ENCODE measurements at regions not wholly inside any gene's neighbourhood (a gene's known extent, or its start where the extent isn't known, plus 50 kb on each side); places are given as distances from the start of the nearest gene placed in this dataset.

GRCh38 chr2:53493210-53493609, 274.4 kb upstream of the CHAC2 start (continued):
- TF ChIP-seq ZNF462 (CRISPR knock-in tag; IDR thresholded peaks at IDR 0.05) (no peak), NANOG (IDR thresholded peaks at IDR 0.05; ENCODE audit: borderline replicate concordance) (no peak), CTCF (conservative IDR thresholded peaks at IDR 0.05; ENCODE audit: low read depth in 2 of 2) (no peak), ETS1 (IDR thresholded peaks at IDR 0.05) (no peak)

- Mint-ChIP-seq H3K4me3 (no peak overlapping the region), H3K9me3 (peaks cover 3% of the 10 kb centered on the region; the same call in 1 of the 3 replicates), H3K27me3 (ENCODE audit: insufficient read depth, low read depth, poor library complexity) (no peaks in the 10 kb centered on the region), H3K27ac (no peak overlapping the region), H3K36me3 (ENCODE audit: low read depth) (no peaks in the 10 kb centered on the region; the same call in 2 of the 3 replicates), H3K4me1 (no peaks in the 10 kb centered on the region)
- no peak for DNase-seq (ENCODE audit: low spot score)
- Histone ChIP-seq H3K9me2 (ENCODE audit: insufficient read depth) (0 out of 2 replicates have a peak, but pooled peaks cover 6% of the 10 kb centered on the region), H4K20me1 (replicated peaks; ENCODE audit: insufficient read depth) (no peaks in the 10 kb centered on the region), H3K4me3 (no peak overlapping the region), H3K4me2 (no peak overlapping the region), H3K27ac (ENCODE audit: low read depth) (no peak overlapping the region), H3K36me3 (ENCODE audit: insufficient read depth) (no peaks in the 10 kb centered on the region), H3K27me3 (ENCODE audit: insufficient read depth) (no peaks in the 10 kb centered on the region), H2AFZ (no peak overlapping the region), H3K4me1 (ENCODE audit: insufficient read depth) (no peaks in the 10 kb centered on the region), H3K79me2 (replicated peaks; ENCODE audit: insufficient read depth) (no peaks in the 10 kb centered on the region), H3F3A (replicated peaks; ENCODE audit: low read depth) (no peaks in the 10 kb centered on the region)
- TF ChIP-seq ZNF114 (CRISPR knock-in tag; IDR thresholded peaks at IDR 0.05) (no peak), ZNF331 (CRISPR knock-in tag; IDR thresholded peaks at IDR 0.05; ENCODE audit: low read depth) (no peak), POLR2AphosphoS5 (IDR thresholded peaks at IDR 0.05; ENCODE audit: low read depth) (no peak)
- no peak for ATAC-seq
Measured at GRCh38 chr2:53490659-53491058, 276.9 kb upstream of the CHAC2 start.

Data from GM23338 (cell line).